ENCODE measurements at regions not wholly inside any gene's neighbourhood (a gene's known extent, or its start where the extent isn't known, plus 50 kb on each side); places are given as distances from the start of the nearest gene placed in this dataset.

GRCh38 chr7:30223896-30224295, 60.5 kb upstream of the ZNRF2 start:
- H3K4me1 ChIP-seq (ENCODE audit: insufficient read depth, poor library complexity, severe bottlenecking) = peaks cover 23% of the 10 kb centered on the region
- ATAC-seq (ENCODE audit: low read depth) (no peak), DNase-seq (ENCODE audit: low spot score) (no peak)
- H3K27ac ChIP-seq (ENCODE audit: poor library complexity, severe bottlenecking) = peak overlapping the region; percentile 81
- no peaks in the 10 kb centered on the region for H3K36me3 ChIP-seq (ENCODE audit: low read depth)
- no peak overlapping the region for H3K4me3 ChIP-seq (ENCODE audit: severe bottlenecking)
- TF ChIP-seq CTCF (IDR thresholded peaks at IDR 0.05; ENCODE audit: poor library complexity, severe bottlenecking) = no peak
- H3K27me3 ChIP-seq (ENCODE audit: insufficient read depth, poor library complexity, severe bottlenecking) = no peaks in the 10 kb centered on the region
- peaks cover 4% of the 10 kb centered on the region for H3K9me3 ChIP-seq (ENCODE audit: severe bottlenecking)

GRCh38 chr7:30224511-30225062, 59.8 kb upstream of the ZNRF2 start:
- TF ChIP-seq CTCF (IDR thresholded peaks at IDR 0.05; ENCODE audit: poor library complexity, severe bottlenecking) = no peak
- no peak for DNase-seq (ENCODE audit: low spot score)
- Histone ChIP-seq H3K27me3 (ENCODE audit: insufficient read depth, poor library complexity, severe bottlenecking) (no peaks in the 10 kb centered on the region), H3K4me3 (ENCODE audit: severe bottlenecking) (no peak overlapping the region), H3K27ac (ENCODE audit: poor library complexity, severe bottlenecking) (peak overlapping the region; percentile 81), H3K9me3 (ENCODE audit: severe bottlenecking) (peaks cover 2% of the 10 kb centered on the region), H3K36me3 (ENCODE audit: low read depth) (no peaks in the 10 kb centered on the region), H3K4me1 (ENCODE audit: insufficient read depth, poor library complexity, severe bottlenecking) (peaks cover 23% of the 10 kb centered on the region)
- peak; percentile 70 for ATAC-seq (ENCODE audit: low read depth)

- Histone ChIP-seq H3K36me3 (ENCODE audit: low read depth) (no peaks in the 10 kb centered on the region), H3K4me3 (ENCODE audit: severe bottlenecking) (no peak overlapping the region), H3K4me1 (ENCODE audit: insufficient read depth, poor library complexity, severe bottlenecking) (peaks cover 23% of the 10 kb centered on the region), H3K27ac (ENCODE audit: poor library complexity, severe bottlenecking) (peak overlapping the region; percentile 81), H3K27me3 (ENCODE audit: insufficient read depth, poor library complexity, severe bottlenecking) (no peaks in the 10 kb centered on the region), H3K9me3 (ENCODE audit: severe bottlenecking) (no peaks in the 10 kb centered on the region)
- TF ChIP-seq CTCF (IDR thresholded peaks at IDR 0.05; ENCODE audit: poor library complexity, severe bottlenecking) = no peak
- ATAC-seq (ENCODE audit: low read depth) (peak; percentile 93), DNase-seq (ENCODE audit: low spot score) (peak; percentile 80)
Observed at GRCh38 chr7:30225863-30226613, 58.4 kb upstream of the ZNRF2 start.

- Histone ChIP-seq H3K9me3 (ENCODE audit: severe bottlenecking) (no peaks in the 10 kb centered on the region), H3K27ac (ENCODE audit: poor library complexity, severe bottlenecking) (peak overlapping the region; percentile 81), H3K4me3 (ENCODE audit: severe bottlenecking) (no peak overlapping the region), H3K27me3 (ENCODE audit: insufficient read depth, poor library complexity, severe bottlenecking) (no peaks in the 10 kb centered on the region), H3K36me3 (ENCODE audit: low read depth) (no peaks in the 10 kb centered on the region), H3K4me1 (ENCODE audit: insufficient read depth, poor library complexity, severe bottlenecking) (peaks cover 23% of the 10 kb centered on the region)
- DNase-seq (ENCODE audit: low spot score) (no peak), ATAC-seq (ENCODE audit: low read depth) (no peak)
- peak; percentile 61 for TF ChIP-seq CTCF (IDR thresholded peaks at IDR 0.05; ENCODE audit: poor library complexity, severe bottlenecking)
Observed at GRCh38 chr7:30226614-30227268, 57.7 kb upstream of the ZNRF2 start.
